ENCODE measurements at regions not wholly inside any gene's neighbourhood (a gene's known extent, or its start where the extent isn't known, plus 50 kb on each side); places are given as distances from the start of the nearest gene placed in this dataset.

GRCh38 chr11:43545610-43546009, 134.9 kb upstream of the HSD17B12 start:
- no peak for DNase-seq (ENCODE audit: low read depth)

- DNase-seq (ENCODE audit: low read depth) = no peak
Observed at GRCh38 chr11:43546561-43547429, 133.7 kb upstream of the HSD17B12 start.

- DNase-seq (ENCODE audit: low read depth) = no peak
Observed at GRCh38 chr11:43547430-43547831, 133.1 kb upstream of the HSD17B12 start.

- no peak for DNase-seq (ENCODE audit: low read depth)
Observed at GRCh38 chr11:43547889-43548381, 132.6 kb upstream of the HSD17B12 start.

GRCh38 chr11:43548916-43549315, 131.6 kb upstream of the HSD17B12 start:
- DNase-seq (ENCODE audit: low read depth) = no peak

GRCh38 chr11:43549624-43550023, 130.9 kb upstream of the HSD17B12 start:
- DNase-seq (ENCODE audit: low read depth) = no peak

- no peak for DNase-seq (ENCODE audit: low read depth)
Observed at GRCh38 chr11:43550714-43551113, 129.8 kb upstream of the HSD17B12 start.

- DNase-seq (ENCODE audit: low read depth) = no peak
Observed at GRCh38 chr11:43554148-43554473, 126.4 kb upstream of the HSD17B12 start.

- DNase-seq (ENCODE audit: low read depth) = no peak
Observed at GRCh38 chr11:43555186-43555585, 125.4 kb upstream of the HSD17B12 start.

- no peak for DNase-seq (ENCODE audit: low read depth)
Observed at GRCh38 chr11:43555816-43556611, 124.5 kb upstream of the HSD17B12 start.

- DNase-seq (ENCODE audit: low read depth) = no peak
Observed at GRCh38 chr11:43556612-43557375, 123.7 kb upstream of the HSD17B12 start.

GRCh38 chr11:43557553-43558110, 122.9 kb upstream of the HSD17B12 start:
- no peak for DNase-seq (ENCODE audit: low read depth)

- DNase-seq (ENCODE audit: low read depth) = no peak
Observed at GRCh38 chr11:43558146-43558545, 122.4 kb upstream of the HSD17B12 start.

- DNase-seq (ENCODE audit: low read depth) = no peak
Observed at GRCh38 chr11:43558556-43559127, 121.9 kb upstream of the HSD17B12 start.

- DNase-seq (ENCODE audit: low read depth) = no peak
Observed at GRCh38 chr11:43561832-43562231, 118.7 kb upstream of the HSD17B12 start.

- DNase-seq (ENCODE audit: low read depth) = no peak
Observed at GRCh38 chr11:43567396-43567975, 113.1 kb upstream of the HSD17B12 start.

GRCh38 chr11:43573233-43573632, 107.3 kb upstream of the HSD17B12 start:
- no peak for DNase-seq (ENCODE audit: low read depth)

GRCh38 chr11:43573873-43574272, 106.7 kb upstream of the HSD17B12 start:
- DNase-seq (ENCODE audit: low read depth) = no peak

- DNase-seq (ENCODE audit: low read depth) = no peak
Observed at GRCh38 chr11:43574411-43574810, 106.1 kb upstream of the HSD17B12 start.

GRCh38 chr11:43574949-43575912, 105.3 kb upstream of the HSD17B12 start:
- DNase-seq (ENCODE audit: low read depth) = no peak

Data from HS-5 (cell line).